Smooth muscle cell (in vitro differentiated cells): ENCODE measurements at regions not wholly inside any gene's neighbourhood (a gene's known extent, or its start where the extent isn't known, plus 50 kb on each side); places are given as distances from the start of the nearest gene placed in this dataset.

Experiments
- DNase-seq: peaks from one replicate; lab custom pipeline; 2025; ENCODE audit not compliant: unreplicated experiment; lab: John Stamatoyannopoulos, UW
- H2AFZ ChIP-seq: fragments of 200-600 bp; sonication (generic); 2 replicates; pipeline ENCODE4 v1.6.0; 2016; ENCODE audit warnings: antibody characterized with exemption, low read depth, mild to moderate bottlenecking
- H3F3A ChIP-seq: fragments of 200-600 bp; sonication (generic); 2 replicates; pipeline ENCODE4 v1.6.0; 2017; ENCODE audit warnings: antibody characterized with exemption, low read depth
- H3K27ac ChIP-seq: fragments of 200-600 bp; sonication (generic); 2 replicates; pipeline ENCODE4 v1.5.1; 2016; ENCODE audit warnings: low read depth, mild to moderate bottlenecking
- H3K27me3 ChIP-seq: fragments of 200-600 bp; sonication (generic); 2 replicates; pipeline ENCODE4 v1.6.1; 2016; ENCODE audit warnings: low read depth, mild to moderate bottlenecking
- H3K36me3 ChIP-seq: fragments of 200-600 bp; sonication (generic); 2 replicates; pipeline ENCODE4 v1.5.1; 2016; ENCODE audit warnings: low read depth
- H3K4me1 ChIP-seq: fragments of 200-600 bp; sonication (generic); 2 replicates; pipeline ENCODE4 v1.5.1; 2016; ENCODE audit warnings: low read depth
- H3K4me2 ChIP-seq: fragments of 200-600 bp; sonication (generic); 2 replicates; pipeline ENCODE4 v1.6.0; 2016; ENCODE audit warnings: mild to moderate bottlenecking
- H3K4me3 ChIP-seq: fragments of 200-600 bp; sonication (generic); 2 replicates; pipeline ENCODE4 v1.5.1; 2016; ENCODE audit warnings: mild to moderate bottlenecking
- H3K79me2 ChIP-seq: fragments of 200-600 bp; sonication (generic); 2 replicates; pipeline ENCODE4 v1.6.0; 2016; ENCODE audit warnings: low read depth, mild to moderate bottlenecking
- H3K9ac ChIP-seq: fragments of 200-600 bp; sonication (generic); 2 replicates; pipeline ENCODE4 v1.6.0; 2016; ENCODE audit warnings: low read depth
- H3K9me3 ChIP-seq: fragments of 200-600 bp; sonication (generic); replicated peaks from 2 replicates; pipeline ENCODE4 v1.5.1; 2016; ENCODE audit warnings: low read depth
- H4K20me1 ChIP-seq: fragments of 200-600 bp; sonication (generic); 2 replicates; pipeline ENCODE4 v1.6.0; 2016; ENCODE audit warnings: low read depth
- WGBS: methylation state at CpG from one replicate; pipeline ENCODE4 v1.1.7; 2016; ENCODE audit warnings: low lambda C conversion rate; 5-methylcytosine and 5-hydroxymethylcytosine counted together
- TF ChIP-seq, protein P1 (sequence below): fragments of 200-600 bp; sonication (generic); IDR thresholded peaks from 2 replicates; pipeline ENCODE4 v1.5.1; 2017; ENCODE audit warnings: borderline replicate concordance, mild to moderate bottlenecking, antibody characterized with exemption; ENCODE audit not compliant: insufficient read depth, poor library complexity, severe bottlenecking

- Histone ChIP-seq H3K9me3 (no peaks in the 10 kb centered on the region), H3K4me1 (peaks cover 3% of the 10 kb centered on the region), H3K27me3 (no peaks in the 10 kb centered on the region), H3F3A (no peaks in the 10 kb centered on the region), H2AFZ (peak overlapping the region; percentile 9), H3K36me3 (no peaks in the 10 kb centered on the region), H3K4me3 (no peak overlapping the region), H3K9ac (no peak overlapping the region), H3K79me2 (no peaks in the 10 kb centered on the region), H4K20me1 (no peaks in the 10 kb centered on the region), H3K27ac (peak overlapping the region; percentile 42), H3K4me2 (peak overlapping the region; percentile 72)
- TF ChIP-seq, protein P1, sequence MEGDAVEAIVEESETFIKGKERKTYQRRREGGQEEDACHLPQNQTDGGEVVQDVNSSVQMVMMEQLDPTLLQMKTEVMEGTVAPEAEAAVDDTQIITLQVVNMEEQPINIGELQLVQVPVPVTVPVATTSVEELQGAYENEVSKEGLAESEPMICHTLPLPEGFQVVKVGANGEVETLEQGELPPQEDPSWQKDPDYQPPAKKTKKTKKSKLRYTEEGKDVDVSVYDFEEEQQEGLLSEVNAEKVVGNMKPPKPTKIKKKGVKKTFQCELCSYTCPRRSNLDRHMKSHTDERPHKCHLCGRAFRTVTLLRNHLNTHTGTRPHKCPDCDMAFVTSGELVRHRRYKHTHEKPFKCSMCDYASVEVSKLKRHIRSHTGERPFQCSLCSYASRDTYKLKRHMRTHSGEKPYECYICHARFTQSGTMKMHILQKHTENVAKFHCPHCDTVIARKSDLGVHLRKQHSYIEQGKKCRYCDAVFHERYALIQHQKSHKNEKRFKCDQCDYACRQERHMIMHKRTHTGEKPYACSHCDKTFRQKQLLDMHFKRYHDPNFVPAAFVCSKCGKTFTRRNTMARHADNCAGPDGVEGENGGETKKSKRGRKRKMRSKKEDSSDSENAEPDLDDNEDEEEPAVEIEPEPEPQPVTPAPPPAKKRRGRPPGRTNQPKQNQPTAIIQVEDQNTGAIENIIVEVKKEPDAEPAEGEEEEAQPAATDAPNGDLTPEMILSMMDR, result no peak
- 51% methylated on average over 4 of the region's 4 CpGs for WGBS
- no peak for DNase-seq
These were observed 133.7 kb upstream of the BCL6 start for GRCh38 chr3:187878772-187879518.

DNA sequence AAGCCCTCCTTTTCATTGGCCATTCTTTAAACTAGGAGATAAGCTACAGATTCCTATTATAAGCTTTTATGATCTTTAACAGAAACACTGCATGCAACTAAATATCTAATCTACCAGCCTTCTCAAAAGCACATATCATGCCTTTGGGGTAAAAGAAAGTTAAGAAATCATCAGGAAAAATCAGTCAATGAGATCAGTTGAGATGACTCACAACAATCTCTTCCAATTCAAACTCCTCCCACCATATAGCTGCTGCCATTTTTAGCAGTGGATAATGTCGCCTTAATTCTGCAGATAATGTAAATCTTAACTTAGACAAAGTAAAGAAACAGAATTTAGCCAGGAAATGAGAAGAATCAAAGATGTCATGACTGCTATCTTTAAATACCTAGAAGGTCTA, 135.2 kb upstream of the BCL6 start:
- no peak overlapping the region for H2AFZ ChIP-seq

DNA sequence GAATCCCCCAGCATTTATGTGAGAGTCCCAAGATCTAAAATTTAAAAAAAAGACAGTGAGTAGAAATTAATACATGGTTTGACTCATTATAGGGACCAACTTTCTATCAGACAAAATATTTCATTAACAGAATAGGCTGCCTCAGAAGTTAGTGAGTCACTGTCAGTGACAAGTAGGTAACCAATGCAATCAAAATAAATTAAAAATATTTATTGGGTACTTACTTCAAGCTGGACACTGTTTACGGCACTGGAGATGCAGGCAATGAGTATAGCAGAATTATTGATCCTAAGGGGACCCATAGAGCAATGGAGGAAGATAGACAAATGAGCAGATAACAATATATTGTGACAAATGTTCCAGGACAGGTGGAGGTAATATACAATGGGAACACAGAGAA, 135.6 kb upstream of the BCL6 start:
- peaks cover 3% of the 10 kb centered on the region for H3K4me1 ChIP-seq
- WGBS, result 79% methylated on average over 1 of the region's 1 CpG
- H3F3A ChIP-seq, result no peaks in the 10 kb centered on the region
- TF ChIP-seq, protein P1, result no peak
- H3K9ac ChIP-seq, result no peak overlapping the region
- no peaks in the 10 kb centered on the region for H4K20me1 ChIP-seq
- H3K9me3 ChIP-seq, result no peaks in the 10 kb centered on the region
- H3K27ac ChIP-seq, result no peak overlapping the region
- H3K79me2 ChIP-seq, result no peaks in the 10 kb centered on the region
- H3K4me2 ChIP-seq, result no peak overlapping the region
- no peak for DNase-seq
- H2AFZ ChIP-seq, result no peak overlapping the region
- no peak overlapping the region for H3K4me3 ChIP-seq
- H3K27me3 ChIP-seq, result no peaks in the 10 kb centered on the region
- no peaks in the 10 kb centered on the region for H3K36me3 ChIP-seq

More for the DNA sequence above, 135.2 kb upstream of the BCL6 start:
- no peak overlapping the region for H3K9ac ChIP-seq
- no peaks in the 10 kb centered on the region for H3K79me2 ChIP-seq
- DNase-seq, result no peak
- H3K36me3 ChIP-seq, result no peaks in the 10 kb centered on the region
- no peak overlapping the region for H3K4me3 ChIP-seq
- H3K27ac ChIP-seq, result no peak overlapping the region
- no peaks in the 10 kb centered on the region for H3F3A ChIP-seq
- peaks cover 3% of the 10 kb centered on the region for H3K4me1 ChIP-seq
- no peaks in the 10 kb centered on the region for H3K27me3 ChIP-seq
- 78% methylated on average over 1 of the region's 1 CpG for WGBS
- no peak overlapping the region for H3K4me2 ChIP-seq
- H3K9me3 ChIP-seq, result no peaks in the 10 kb centered on the region
- H4K20me1 ChIP-seq, result no peaks in the 10 kb centered on the region
- TF ChIP-seq, protein P1, result no peak

GRCh38 chr3:187888701-187889100, 143.4 kb upstream of the BCL6 start:
- TF ChIP-seq, protein P1, result no peak
- Histone ChIP-seq H2AFZ (no peak overlapping the region), H3K79me2 (no peaks in the 10 kb centered on the region), H3K4me1 (peaks cover 4% of the 10 kb centered on the region), H4K20me1 (no peaks in the 10 kb centered on the region), H3K27me3 (no peaks in the 10 kb centered on the region), H3K27ac (no peak overlapping the region), H3K9me3 (no peaks in the 10 kb centered on the region), H3K36me3 (no peaks in the 10 kb centered on the region), H3K4me2 (no peak overlapping the region), H3K4me3 (no peak overlapping the region), H3K9ac (no peak overlapping the region), H3F3A (no peaks in the 10 kb centered on the region)
- no peak for DNase-seq
- 100% methylated on average over 1 of the region's 1 CpG for WGBS
